Skin of body (tissue), 1 donor: ENCODE measurements at regions not wholly inside any gene's neighbourhood (a gene's known extent, or its start where the extent isn't known, plus 50 kb on each side); places are given as distances from the start of the nearest gene placed in this dataset.
"Not testable (repeated sequence)": the region's sequence is repeated elsewhere in the genome, so short reads cannot be mapped to it uniquely, and the experiment has no call there.

Experiments used
- DNase-seq: peaks from one replicate; lab custom pipeline; 2025; lab: John Stamatoyannopoulos, UW

DNA sequence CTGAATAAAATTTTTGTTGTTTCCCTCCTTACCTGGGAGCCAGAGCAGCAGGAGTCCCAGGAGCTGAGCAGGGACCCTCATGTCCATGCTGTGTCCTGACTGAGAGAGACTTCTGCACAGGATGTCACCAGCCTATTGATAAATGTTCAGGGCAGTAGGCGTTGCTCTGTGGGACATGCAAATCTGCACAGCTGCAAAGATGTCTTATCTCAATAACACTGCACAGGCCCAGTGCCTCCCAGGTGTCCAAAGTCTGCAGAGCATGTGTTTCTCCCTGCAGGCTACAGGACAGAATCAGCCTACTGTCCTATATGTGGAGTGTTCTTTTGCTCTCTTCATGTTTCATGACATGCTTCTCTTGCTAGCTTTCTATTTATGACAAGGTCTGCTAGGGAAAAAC, 522.3 kb downstream of the RPIA start:
- DNase-seq = not testable (repeated sequence)

DNA sequence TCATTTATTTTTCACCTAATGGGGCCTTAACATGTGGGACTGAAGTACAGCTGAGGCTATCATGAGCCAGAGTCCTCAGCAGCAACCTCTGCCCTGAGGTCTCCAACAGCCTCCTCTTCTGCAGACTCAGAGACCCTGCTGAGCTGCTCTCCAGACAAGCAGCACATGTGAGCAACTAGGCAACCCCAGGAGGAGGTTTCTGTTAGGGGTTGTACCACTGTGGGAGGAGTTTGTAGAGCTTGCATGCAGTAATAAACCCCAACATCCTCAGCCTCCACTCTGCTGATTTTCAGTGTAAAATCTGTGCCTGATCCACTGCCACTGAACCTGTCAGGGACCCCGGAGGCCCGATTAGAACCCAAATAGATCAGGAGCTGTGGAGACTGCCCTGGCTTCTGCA, 530.0 kb downstream of the RPIA start:
- not testable (repeated sequence) for DNase-seq

DNA sequence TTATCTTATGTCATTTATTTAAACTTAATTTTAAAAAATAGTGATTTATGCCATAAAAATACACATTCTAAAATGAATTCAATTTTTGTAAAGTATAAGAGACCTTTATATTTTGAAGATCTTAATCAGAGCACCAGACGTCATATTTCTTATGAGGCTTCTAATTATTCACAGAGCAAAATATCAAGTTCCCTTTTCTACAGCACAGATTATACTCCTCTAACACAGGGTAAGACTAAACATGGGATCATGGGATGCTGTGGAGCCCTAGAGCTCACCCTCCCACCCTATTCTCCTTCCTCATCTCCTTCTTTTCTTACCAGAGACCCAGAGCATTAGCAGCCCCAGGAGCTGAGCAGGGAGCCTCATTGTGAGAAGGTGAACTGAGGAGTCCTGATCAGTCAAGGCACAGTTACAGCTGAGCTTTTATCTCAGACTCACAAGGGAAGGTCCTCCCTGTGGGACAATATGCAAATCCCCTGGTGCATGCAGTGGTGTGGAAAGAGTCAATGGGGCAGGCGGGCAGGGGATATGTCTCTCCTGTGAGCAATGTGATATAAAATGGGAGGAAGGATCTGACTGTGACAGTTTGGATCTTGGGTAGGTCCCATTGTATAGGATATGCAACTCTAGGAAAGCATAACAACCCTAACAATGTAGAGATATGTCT, 530.7 kb downstream of the RPIA start:
- not testable (repeated sequence) for DNase-seq

DNA sequence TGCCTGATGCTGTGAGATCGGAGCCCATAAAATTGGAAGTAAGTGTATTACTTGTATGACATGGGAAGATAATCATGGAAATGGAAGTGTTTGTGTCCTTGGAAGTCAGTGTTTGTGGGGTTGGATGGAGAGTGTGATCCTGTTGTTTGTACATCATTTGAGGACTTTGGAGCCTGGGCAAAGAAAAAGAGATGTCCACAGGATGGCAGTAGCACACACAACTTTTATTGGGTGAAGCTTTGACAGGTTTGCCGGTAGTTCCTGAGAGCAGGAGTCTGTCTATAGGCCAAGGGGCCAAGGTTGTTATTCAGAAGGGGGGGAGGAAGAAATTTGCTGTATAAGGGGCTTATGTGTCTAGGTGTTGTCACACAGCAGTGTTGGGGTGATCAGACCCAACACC, 533.3 kb downstream of the RPIA start:
- DNase-seq = not testable (repeated sequence)

DNA sequence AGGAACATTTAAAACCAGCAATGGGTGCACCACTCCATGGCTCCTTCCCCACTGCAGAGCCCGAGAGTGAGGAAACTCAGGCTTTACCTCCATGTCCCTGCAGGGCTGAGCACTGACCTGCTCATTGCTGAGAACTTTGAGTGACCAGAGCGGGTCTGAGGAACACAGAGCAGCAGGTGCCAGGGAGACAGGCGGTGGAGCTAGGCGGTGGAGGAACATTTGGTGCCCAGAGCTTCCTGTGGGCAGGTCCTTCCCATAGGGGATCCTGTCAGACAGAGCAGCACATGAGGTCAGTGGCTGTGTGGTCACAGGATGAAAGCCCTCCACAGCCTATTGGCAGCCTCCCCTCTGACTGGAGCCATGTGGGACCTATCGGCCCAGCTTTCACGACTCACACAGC, 538.5 kb downstream of the RPIA start:
- DNase-seq = not testable (repeated sequence)

DNA sequence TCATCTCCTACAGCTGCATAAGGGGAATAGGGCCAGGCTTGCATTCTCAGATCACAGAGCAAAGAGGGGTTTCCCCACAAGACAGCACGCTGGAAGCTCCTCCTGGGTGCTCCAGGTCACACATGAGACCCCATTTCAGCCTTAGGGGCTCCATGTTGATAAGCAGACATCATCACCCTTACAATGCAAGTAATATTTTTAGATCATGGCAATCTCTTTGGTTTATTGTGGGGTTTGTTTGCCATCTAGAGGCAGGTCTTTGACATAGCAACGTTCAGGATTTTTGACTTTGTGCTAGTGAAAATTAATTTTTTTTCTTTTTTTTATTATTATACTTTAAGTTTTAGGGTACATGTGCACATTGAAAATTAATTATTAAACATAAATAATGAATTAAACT, 539.8 kb downstream of the RPIA start:
- DNase-seq = not testable (repeated sequence)

DNA sequence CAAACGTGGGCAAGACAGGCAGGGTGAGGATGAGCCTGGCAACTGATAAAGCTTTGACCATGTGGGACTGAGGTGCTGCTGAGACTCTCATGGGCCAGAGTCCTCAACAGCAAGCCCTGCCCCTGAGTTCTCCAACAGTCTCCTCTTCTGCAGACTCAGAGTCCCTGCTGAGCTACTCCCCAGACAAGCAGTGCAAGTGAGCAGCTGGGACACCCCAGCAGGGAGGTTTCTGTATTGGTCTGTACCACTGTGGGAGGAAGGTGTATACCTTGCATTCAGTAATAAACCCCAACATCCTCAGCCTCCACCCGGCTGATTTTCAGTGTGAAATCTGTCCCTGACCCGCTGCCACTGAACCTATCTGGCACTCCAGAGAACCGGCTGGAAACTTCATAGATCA, 542.5 kb downstream of the RPIA start:
- DNase-seq = not testable (repeated sequence)

DNA sequence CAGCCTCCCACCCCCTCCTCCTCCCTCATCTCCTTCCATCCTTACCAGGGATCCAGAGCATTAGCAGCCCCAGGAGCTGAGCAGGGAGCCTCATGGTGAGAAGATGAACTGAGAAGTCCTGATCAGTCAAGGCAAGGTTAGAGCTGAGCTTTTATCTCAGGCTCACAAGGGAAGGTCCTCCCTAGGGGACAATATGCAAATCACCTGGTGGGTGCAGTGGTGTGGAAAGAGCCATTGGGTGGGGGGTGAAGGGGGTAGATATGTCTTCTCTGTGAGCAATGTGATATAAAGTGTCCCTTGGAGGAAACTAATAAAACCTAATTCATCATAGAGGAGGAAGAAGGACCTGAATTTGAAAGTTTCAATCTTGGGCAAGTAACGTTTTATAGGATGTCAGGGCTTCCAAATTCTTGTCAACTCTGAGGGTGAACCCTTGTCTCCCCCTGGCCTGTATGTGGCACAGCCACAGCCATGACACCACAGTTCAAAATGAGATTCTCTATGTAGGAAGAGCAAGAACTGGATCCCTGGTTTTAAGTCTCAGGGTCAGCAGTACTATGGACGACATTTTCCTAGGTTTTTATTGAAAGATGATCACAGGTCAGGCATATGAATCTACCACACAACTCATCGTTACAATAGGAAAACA, 543.5 kb downstream of the RPIA start:
- not testable (repeated sequence) for DNase-seq

DNA sequence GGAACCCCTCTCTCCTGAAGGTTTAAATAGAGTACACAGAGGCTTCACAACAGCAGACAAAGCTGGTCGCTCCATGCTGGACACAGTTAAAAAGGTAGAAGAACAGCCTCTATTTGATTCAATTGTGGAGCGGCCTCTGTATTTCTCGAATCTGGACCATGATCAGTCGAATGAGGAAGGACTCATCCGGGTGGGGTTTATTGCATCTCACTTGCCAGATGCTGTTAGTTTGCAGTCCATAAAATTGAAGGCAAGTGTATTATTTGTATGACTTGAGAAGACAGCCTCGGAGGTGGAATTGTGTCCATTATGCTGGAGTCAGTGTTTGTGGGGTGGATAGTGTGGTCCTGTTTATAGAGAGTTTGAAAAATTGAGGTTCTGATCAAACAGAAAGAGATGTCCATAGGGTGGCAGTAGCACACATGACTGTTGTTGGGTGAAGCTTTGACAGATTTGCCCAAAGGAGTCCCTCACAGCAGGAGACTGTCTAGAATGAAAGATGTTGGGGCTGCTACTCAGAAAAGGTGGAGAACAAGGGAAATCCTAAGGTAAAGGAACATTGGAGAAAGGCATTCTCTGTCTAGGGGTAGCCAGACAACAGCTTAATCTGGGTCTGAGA, 545.5 kb downstream of the RPIA start:
- DNase-seq = not testable (repeated sequence)

DNA sequence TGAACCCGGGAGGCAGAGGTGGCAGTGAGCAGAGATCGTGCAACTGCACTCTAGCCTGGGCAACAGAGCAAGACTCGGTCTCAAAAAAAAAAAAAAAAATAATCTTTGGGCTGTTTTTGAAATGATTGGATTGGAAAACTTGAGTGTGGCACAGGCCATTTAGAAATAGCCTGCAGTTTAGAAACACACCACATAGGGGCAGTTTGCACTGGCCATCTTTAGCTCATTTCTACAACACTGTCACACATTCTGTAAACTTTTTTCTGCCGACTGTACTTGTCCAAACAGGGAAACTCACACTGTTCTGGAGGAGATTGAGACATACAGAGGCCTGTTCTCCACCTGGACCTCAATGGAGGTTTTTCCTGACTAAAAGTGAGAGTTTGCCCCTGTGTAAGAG, 546.3 kb downstream of the RPIA start:
- DNase-seq = not testable (repeated sequence)

DNA sequence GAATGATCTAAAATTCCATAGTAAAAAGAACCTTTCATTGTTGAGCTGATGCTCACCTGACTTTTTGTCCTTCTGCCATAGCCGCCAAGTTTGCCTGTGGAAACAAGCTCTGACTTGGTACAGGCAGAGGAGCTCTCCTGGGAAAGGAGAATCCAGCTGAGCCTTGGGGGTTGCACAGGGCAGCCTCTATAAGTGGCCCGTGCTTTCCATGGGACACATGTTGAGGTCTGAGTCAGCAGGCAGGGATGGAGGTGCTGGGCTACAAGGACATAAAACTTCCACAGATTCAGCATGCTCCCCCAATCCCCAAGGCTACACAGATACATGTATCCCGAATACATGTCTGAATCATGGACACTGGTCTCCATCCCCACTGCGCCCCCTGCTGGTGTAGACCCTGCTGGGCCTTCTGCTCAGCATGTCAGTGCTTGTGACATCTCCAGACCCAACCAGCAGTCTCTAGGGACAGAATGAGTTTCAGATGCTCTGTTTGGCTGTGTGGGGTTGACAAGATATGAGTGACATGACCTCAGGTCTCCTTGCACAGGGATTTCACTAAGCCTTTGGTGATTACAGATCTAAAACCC, 551.7 kb downstream of the RPIA start:
- not testable (repeated sequence) for DNase-seq

DNA sequence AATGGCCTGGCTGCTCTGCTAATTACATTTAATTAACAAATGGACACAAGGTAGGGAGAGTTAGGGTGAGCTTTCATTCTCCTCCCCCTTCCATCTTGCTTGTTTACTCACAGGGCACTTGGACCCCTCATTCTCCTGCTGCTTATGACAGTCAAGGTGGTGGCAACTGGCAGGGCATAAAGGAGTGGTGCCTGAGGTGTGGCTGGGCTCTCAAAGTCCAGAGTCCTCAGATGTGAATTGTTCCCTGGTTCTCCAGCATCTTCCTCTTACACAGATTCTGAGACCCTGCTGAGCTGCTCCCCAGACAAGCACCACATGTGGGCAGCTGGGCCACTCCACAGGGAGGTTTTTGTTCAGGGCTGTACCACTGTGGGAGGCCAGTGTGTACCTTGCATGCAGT, 552.9 kb downstream of the RPIA start:
- not testable (repeated sequence) for DNase-seq

DNA sequence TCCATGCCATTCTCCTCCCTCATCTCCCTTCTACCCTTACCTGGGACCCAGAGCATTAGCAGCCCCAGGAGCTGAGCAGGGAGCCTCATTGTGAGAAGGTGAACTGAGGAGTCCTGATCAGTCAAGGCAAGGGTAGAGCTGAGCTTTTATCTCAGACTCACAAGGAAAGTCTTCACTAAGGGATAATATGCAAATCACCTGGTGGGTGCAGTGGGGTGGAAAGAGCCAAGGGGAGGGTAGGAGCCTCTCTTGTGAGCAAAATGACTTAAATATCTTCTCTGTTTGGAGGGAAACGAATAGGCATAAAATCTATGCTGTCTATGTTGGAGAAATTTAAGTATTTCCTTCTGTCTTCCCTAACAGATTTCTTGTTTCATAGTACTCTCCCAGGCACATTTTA, 554.0 kb downstream of the RPIA start:
- not testable (repeated sequence) for DNase-seq

DNA sequence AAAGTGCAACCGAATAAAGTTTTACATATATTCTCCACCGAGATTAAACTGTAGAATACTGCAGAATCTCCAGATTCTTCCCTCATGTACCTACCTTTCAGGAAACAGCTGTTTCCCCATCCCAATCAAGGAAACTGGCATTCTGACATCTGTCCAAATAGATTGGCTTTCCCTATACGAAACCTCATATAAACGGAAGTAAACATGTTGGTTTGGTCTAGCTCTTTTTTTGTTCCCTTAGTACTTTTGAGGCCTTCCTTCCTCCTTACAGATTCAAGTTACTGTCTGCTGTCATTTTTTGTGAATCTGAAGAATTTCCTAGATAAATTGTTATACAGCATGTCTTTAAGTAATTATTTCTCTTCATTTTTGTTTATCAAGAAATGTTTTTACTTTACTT, 554.6 kb downstream of the RPIA start:
- not testable (repeated sequence) for DNase-seq

DNA sequence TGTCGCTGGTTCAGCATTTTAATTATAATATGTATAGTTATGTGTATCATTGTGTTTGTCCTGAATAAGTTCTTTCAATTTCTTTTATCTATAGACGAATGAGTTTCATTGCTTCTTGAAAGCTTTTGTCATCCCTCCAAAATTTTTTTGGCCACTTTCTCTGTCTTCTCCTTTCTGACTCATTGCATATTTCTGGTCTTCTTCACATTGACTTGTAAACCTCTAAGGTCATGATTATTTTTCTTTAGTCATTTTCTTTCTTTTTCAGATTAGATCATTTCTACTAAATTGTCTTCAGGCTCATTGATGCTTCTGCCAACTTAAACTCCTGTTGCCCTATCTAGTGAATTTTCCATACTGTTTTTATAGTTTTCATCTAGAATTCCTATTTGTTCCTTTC, 555.1 kb downstream of the RPIA start:
- DNase-seq = not testable (repeated sequence)

DNA sequence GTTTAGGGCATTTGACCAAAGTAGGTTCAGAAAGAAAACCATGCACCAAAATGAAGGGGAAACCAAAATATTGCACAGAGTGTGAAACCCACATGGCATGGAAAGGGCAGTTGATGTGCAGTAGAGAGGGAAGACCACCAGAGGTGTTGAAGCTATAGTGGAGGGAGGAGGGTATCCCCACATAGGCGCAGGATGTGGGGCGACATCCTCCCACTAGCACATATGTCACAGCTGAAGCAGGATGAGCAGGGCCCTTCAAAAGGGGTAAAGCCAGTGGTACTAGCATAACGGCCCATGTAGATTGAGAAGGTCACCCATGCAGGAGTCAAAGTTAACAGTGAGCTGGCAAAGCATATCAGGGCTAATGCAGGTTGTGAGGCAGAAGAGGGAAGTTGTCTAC, 563.5 kb downstream of the RPIA start:
- not testable (repeated sequence) for DNase-seq

DNA sequence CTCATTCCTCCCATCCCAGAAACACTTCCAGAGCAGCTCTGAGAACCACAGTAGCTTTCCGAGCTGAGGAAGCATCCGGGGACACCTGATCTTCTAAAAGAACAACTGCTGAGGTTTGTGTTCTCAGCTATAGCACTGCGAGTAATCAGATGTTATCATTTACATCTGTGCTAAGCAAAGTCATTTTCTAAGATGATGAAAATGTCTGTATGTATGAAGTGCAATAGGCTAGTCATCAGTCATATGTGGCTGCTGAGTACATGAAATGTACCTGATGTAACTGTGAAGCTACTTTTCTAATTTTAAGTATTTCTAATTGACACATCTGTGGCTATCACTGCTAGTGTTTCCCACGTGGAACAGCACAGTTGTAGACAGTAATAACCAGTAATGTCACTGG, 582.0 kb downstream of the RPIA start:
- DNase-seq = not testable (repeated sequence)

DNA sequence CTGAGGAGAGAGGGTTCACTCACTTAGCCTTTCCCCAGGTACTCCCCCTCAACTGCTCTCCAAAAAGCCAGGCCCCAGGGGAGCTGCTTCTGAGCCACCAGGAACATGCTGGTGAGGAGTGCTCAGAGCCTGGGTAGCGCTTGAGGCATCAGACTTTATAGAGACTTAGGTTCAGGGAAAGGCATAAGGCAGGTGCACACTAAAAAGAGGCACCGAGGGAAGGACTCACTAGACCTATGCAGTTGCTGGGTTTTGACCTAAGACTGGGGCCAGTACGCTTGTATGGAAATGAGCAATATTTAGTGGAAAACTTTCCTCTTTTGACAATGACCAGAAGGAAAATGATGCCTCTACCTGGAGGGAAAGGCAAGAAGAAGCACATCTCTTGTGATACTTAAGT, 589.1 kb downstream of the RPIA start:
- not testable (repeated sequence) for DNase-seq

DNA sequence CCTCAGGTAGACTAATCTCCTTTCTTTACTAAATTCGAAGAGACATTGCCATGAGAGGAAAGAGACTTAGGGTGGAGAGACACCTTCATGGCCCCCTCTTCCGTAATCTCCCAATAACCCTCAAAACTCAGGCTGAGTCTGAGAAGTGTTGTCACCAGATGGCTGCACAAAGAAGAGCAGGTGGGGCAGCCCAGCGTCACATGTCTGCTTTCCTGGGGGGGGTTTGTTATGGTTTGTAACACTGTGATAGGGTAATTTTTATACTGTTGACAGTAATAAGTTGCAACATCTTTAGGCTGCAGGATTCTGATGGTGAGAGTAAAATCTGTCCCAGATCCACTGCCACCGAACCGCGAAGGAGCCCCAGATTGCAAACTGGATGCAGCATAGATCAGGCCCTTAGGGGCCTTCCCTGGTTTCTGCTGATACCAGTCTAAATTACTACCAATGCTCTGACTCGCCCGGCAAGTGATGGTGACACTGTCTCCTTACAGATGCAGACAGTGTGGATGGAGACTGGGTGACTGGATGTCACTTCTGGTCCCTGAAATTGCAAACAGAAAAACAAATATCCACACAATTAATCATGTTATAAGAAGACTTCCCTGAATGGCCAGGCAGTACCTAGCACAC, 595.1 kb downstream of the RPIA start:
- DNase-seq = not testable (repeated sequence)

DNA sequence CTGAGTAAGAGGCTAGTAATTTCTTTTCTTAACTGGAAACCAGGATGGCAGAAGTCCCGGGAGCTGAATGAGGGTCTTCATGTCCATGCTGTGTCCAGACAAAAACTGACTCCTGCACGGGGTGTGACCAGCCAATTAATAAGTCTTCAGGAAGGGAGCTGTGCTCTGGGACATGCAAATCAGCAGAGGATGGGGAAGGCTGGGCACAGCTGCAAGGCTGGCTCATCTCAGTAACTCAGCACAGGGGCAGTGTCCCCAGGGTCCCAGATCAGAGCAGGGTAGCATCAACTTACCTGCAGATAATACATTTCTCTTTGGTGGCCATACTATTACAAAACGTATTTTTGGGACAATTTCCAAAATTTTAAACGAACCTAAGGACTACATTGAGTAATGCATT, 595.6 kb downstream of the RPIA start:
- not testable (repeated sequence) for DNase-seq

DNA sequence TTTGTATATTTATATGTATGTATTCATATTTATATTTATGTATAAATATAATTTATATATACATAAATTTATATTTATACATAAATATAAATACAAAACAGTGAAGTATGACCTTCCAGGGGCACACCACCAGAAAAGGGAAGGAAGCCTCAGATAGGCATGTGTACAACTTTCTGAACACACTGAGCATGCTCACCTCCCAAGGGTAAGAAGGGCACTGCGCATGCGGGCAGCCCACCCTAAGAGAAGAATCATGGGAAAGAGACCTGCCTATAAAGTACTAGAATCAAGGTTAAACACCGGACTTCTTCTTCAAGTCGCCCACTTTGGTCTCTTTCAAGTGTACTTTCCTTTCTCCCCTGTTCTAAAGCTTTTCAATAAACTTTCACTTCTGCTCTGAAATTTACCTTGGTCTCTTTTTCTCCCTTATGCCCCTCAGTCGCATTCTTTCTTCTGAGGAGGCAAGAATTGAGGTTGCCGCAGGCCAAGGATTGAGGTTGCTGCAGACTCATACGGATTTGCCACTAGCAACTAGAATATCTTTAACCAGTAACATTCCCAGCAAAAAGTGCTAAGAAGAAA, 600.3 kb downstream of the RPIA start:
- DNase-seq = not testable (repeated sequence)
